SKM-1 (cell line): ENCODE measurements at regions not wholly inside any gene's neighbourhood (a gene's known extent, or its start where the extent isn't known, plus 50 kb on each side); places are given as distances from the start of the nearest gene placed in this dataset.
"Not testable (repeated sequence)": the region's sequence is repeated elsewhere in the genome, so short reads cannot be mapped to it uniquely, and the experiment has no call there.

ENCODE experiments used
- DNase-seq: peaks from one replicate; lab custom pipeline; 2025; ENCODE audit not compliant: unreplicated experiment; lab: John Stamatoyannopoulos, UW

DNA sequence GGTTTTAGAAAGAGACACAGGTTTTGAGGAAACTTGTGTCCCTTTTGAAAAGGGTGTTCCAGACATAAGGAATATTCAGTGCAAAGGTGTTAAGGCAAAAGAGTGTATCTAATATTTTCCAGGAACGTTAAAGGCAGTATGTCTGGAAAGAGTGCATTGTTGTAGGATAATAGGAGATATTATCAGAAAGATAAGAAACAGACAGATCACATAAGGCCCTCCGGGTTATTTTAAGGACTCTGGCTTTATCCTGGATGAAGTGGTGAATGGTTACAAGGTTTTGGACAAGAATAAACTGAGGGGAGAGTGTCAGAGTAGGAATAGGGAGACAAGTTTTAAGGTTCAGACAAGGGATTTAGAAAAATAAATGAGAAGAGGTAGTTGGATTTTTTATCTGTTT, 493.7 kb upstream of the GRM7 start:
- no peak for DNase-seq

DNA sequence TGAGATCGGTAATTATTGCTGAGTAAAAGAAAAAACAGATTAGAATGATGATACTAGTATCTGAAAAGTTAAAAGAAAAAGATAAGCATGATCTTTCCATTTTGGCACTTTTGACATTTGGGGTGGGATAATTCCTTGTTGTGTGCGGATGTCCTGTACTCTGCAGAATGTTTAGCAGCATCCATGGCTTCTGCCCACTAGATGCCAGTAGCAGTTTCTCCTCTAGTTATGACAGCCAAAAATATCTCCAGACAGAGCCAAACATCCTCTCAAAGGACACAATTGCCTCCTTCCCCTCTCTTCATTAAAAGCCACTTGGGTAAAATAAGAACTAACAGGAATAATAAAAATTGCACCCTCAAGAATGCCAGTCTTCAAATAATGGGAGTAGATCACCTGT, 468.8 kb upstream of the GRM7 start:
- DNase-seq = no peak

DNA sequence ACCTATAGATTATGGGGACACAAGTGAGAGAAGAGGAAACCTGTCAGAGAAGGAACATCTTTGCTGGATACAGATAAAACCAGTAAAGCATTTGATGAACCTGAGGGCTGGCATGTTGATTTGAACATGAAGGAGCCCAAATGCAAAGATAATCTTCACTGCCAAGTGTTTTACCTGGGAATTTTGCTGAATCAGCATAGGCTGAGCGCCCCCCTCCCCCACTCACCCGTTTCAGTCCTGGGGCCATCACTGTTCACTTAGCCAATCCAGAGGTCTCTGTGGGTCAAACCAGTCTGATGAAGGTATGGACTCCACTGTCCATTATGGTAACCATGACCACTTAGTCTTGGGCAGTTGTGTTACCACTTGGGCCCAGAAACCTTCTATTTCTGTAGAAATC, 466.0 kb upstream of the GRM7 start:
- DNase-seq = no peak

DNA sequence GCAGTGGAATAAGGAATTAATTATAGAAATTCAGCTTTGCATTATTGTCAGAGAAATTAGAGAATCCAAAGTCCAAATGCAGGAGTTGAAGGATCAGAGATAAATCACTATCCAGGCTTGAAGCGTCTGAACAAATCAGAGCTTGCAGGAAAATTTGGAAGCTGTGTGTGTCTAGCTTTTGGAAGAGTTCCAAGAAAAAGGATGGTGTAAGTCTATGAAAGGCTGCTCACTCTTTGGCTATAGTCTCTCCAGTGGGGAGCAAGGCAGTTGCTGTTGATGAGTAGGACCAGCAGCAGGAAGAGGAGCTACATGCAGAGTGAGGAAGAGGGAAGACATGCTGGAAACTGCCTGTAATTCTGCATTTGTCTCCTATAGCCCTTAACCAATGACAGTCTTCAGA, 464.3 kb upstream of the GRM7 start:
- no peak for DNase-seq

DNA sequence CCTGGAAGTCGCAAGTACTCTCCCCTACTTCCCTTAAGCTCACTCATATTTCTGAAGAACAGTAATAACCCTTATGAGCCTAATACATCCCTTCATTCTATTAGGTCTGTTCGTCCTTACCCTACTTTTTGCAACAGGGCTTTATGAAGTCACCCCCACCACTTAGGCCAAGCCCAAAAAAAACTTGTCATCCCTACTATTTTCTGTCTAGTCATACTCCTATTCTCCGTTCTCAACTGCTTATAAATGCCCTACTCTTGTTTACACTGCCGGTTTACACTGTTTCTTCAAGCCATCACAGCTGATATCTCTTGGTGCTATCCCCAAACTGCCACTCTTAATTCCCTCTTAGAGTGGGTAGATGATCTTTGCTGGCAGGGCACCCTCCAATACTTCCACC, 458.2 kb upstream of the GRM7 start:
- not testable (repeated sequence) for DNase-seq

DNA sequence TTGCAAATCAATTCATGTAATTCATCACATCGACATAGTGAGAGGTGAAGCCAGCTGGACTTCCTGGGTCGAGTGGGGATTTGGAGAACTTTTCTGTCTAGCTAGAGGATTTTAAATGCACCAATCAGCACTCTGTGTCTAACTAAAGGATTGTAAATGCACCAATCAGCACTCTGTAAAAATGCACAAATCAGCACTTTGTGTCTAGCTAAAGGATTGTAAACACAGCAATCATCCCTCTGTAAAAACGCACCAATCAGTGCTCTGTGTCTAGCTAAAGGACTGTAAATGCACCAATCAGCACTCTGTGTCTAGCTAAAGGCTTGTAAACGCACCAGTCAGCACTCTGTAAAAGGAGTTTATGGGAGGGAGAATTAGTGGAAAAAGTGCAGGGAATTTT, 454.0 kb upstream of the GRM7 start:
- not testable (repeated sequence) for DNase-seq

DNA sequence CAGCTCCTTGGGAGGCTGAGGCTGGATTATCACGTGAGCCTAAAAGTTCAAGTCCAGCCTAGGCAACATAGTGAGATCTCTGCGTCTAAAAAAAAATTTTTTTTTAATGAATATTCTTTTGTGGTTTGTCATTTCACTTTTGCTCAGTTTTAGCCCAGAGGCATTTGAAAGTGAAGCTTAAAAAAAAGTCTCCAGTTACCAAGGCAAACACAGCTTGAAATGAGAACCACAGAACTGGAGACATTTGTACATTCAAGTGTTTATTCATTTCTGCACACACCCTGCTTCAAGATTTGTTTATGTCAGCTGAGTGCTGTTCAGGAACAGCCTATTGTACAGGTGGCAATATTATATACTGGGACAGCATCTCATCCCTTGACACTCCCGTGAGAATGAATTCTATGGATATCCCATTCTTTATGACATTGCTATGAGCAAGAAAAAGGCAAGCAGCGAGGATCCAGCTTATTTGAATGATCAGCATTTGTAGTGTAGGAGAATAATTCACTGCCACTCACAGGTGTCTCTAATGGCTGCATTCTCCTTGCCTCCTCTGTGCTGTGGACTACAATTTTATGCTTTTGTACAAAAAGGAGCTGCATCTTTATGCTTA, 444.8 kb upstream of the GRM7 start:
- no peak for DNase-seq

DNA sequence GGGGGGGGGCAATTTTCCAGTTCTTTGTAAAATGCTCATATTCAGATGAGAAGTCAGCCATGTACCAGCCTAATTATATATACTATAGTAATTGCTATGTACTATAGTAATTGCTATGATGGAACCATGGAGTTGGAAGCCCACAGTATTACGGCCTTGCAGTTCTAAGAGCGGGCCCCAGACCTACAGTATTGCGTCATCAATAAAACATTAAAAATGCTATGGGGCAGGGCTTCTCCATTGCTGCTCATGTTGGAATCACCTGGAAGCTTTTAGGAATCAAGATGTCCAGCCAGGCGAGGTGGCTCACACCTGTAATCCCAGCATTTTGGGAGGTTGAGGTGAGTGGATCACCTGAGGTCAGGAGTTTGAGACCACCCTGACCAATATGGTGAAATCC, 443.7 kb upstream of the GRM7 start:
- DNase-seq = no peak

DNA sequence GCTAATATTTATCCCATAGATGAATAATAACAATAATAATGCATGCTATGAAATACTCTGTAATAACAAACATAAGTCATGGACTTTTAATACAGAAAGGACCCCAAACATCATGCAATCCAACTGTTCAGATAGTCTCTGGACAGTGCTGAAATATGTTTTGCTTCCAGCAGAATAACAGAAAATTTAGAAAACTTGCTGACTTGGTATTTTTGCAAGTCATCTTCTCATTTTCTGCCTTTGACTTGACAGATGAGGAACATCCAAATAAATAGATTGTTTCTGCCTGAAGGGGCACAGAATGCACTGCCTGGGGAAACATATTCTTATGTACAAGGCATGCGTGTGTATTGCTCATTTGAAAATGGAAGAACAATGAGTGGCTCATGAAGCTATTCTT, 442.4 kb upstream of the GRM7 start:
- DNase-seq = no peak

DNA sequence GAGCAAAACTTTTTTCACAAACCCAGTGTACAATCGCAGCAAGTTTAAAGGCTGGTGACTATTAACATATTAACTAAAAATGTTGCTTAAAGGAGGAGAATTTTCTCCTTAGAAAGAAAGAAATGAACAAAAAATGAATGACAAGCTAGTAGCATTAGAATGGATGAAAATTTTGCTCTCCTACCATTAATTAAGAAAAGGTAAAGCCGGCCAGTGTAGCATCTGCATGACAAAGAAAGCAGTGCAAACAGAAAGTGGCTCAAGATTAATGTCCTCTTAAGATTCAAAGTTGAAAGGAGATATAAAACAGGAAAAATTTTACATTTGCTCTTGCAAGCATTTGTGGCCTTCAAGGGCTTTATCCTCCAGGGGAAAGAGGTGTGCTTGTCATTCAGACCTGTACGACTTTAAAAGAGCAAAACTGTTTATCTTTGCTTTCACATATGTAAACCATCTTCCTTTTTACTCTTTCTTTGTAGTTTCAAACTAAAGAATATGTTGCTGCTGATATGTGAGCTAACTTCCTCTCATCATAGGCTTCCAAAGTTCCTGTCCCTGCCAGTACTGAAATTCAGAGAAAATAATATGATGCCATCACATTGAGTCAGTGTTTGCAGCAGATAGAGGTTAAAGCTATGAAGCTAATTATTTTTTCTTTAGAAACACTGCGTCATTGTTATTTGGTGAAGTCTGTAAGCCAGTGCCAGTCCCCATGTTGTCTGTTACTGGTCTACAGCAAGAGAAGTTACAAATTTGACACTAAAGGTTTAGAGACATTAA, 439.1 kb upstream of the GRM7 start:
- no peak for DNase-seq

DNA sequence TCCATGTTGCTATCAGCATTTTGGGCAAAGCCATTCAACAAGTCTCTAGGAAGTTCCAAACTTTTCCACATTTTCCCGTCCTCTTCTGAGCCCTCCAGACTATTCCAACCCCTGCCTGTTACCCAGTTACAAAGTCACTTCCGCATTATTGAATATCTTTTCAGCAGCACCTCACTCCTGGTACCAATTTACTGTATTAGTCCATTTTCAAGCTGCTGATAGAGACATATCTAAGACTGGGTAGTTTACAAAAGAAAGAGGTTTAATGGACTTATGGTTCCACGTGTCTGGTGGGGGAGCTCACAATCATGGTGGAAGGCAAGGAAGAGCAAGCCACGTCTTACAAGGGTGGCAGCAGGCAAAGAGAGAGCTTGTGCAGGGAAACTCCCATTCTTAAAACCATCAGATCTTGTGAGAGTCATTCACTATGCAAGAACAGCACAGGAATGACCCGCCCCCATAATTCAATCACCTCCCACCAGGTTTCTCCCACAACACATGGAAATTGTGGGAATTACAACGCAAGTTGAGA, 435.6 kb upstream of the GRM7 start:
- no peak for DNase-seq

DNA sequence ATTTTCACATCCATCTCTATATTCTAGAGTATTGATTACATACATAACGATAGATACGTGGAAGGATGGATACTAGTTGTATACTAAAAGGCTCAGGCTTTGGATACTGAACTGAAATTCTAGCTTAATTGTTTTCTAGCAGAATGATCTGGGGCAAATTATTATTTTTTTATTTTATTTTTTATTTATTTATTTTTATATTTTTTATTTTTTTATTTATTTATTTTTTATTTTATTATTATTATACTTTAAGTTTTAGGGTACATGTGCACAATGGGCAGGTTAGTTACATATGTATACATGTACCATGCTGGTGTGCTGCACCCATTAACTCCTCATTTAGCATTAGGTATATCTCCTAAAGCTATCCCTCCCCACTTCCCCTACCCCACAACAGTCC, 432.6 kb upstream of the GRM7 start:
- DNase-seq = not testable (repeated sequence)

DNA sequence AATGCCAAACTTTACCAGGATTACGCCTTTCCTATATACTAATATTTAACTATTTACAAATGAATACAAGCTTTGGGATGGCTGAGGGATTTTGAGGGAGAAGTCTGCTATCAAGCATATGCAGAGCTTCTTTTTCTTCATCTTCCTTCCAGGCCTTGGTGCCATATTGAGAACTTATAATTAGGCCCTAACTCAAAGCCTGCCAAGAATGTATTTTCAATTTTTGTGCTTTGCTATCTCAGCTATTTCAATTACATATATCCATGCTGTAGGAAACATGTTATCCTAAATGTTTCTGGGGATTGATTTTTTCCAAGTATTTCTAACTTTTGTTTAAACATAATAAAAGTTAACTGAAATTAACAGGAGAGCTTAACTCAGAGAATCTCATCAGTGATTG, 425.0 kb upstream of the GRM7 start:
- DNase-seq = no peak

DNA sequence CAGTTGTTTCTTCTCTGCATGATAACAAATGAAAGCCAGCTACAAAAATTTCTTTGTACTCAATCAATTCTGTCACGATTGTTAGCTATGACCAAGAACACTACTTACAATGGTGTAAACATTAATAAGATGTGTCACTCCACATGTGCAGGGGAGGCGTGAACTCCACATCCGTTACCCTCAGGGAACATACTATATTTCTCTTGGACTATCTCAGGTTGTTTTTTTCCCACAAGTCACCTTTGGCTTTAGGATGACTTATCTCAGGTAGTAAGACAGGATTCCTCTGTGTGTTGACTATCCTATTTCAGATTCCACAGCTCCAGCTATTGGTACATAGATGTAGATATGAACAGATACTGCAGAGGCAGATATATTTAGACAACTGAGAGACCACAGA, 423.3 kb upstream of the GRM7 start:
- DNase-seq = no peak

DNA sequence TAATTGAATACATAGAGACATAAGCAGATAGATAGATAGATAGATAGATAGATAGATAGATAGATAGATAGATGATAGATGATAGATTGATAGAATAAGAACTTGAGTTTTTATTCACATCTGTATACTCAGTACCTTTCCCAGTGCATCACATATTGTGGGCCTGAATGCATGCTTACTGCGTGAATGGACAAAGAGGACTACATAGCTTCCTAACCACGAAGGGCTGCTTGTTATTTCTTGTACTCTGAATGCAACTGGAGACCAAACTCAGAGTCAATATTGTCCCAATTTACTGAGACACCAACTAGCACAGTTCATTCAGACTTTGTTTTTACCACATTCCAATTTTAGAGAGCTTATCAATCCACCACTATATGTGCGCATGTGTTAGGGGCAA, 422.9 kb upstream of the GRM7 start:
- DNase-seq = no peak

DNA sequence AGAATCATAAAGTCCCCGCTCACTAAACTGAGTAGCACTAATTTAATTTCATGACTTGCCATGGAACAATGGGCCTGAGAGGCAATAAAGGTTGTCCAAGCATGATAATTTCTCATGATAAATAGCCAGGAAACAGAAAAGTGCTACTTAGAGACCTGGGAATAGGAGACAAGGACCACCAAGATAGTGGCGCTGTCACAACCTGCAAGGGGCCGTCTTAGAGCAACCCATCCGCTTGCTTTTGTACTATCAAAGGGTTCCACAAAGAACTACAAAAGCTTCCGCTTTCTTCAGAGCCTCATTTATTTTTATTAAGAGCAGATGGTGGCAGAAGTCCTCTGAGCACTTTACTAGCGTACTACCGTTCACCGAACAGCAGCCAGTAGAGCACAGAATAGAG, 421.7 kb upstream of the GRM7 start:
- no peak for DNase-seq

DNA sequence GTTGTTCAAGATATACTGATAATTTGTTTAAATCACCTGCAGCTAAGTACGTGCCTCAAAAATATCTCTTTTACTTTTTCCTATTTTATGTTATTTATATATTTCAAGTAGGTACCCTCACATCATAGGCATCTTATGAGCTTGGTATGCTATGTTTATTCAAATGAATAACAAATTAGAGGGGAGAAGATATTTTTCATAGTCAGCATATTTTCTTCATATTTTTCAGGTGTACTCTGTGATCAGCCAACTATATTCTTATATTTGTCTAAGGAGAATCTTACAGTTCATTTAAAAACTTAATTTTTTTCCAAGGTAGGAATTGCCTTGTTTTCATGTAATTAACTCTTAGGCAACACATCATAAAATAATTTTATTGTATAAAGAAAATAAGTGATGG, 421.1 kb upstream of the GRM7 start:
- DNase-seq = no peak

DNA sequence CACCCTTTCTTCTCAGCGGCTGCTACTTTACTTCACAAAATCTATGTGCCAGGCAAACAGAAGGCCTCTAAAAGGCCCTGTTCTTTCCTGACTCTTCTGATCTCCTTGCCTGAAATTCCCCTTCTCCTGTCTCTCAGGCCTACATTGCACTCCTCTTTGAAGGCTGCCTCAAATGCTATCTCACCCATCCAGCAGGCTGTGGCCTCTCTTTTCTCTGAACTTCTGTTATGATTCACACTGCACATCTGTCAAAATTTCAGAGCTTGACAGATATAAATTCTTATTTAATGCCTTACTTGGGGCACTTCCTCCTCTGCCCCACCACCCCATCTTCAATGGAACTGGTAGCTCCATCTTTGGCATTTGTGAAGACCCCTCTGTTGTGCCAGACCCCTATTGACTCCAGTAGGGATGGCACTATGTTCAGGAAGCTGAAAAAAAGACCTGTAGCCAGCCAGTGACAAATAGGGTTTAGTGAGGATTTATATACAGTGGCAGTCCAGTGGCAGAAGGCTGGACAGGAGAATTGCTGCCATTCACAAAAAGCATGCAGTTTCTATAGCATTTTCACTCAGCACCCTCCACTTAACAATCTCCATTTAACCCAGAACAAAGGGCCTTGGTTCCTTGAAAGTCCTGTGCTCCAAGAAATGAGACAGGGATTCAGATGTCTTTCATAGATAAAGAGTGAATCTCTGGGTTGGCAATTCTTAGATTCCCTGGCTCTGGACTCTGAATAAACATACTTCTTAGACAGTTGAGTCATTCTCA, 415.8 kb upstream of the GRM7 start:
- no peak for DNase-seq

DNA sequence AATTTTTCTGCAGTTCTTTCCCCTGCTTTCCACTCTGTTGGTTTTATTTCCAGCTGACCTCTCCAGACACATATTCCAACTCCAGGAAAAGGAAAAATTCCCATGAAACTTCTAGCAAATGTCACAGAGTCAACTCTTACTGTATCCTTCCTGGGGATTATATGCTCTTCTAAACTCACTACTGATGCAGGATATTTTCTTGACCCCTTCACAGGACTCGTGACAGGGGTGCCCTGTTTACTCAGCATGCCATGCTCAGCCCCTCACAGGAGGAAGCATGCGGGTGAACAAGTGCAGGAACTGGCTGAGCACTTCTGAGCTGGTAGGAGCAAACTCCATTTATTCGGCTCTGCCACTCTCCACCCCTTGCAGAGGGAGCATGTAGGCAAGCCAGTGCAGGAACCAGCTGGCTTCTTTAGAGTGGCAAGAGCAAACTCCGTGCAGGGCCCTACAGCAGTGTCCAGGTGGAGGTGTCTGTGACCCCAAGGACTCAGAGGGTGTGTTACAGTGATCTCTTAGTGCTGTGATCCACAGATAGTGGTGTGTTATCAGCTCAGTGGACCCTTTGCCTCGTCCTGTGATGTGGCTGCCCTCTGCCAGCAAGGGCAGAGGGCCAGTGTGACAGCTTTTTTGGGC, 413.6 kb upstream of the GRM7 start:
- no peak for DNase-seq

DNA sequence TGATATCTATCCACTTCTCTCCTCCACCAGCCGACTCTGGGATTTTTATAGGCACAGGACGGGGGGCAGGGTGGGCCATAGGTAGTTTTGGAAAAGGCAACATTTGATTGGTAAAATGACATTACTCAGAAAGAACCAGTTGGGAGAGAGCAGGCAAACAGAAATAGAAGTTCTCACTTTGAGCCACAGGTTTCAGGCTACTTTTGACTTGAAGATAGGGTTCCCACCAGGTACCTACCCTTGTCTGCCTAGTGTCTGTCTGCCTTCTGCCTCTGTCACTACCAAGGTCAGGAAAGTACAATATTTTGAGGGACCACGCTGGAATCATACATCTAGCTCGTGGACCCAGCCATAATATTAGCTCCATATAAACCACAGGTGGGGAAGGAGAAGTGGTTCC, 412.9 kb upstream of the GRM7 start:
- DNase-seq = no peak

DNA sequence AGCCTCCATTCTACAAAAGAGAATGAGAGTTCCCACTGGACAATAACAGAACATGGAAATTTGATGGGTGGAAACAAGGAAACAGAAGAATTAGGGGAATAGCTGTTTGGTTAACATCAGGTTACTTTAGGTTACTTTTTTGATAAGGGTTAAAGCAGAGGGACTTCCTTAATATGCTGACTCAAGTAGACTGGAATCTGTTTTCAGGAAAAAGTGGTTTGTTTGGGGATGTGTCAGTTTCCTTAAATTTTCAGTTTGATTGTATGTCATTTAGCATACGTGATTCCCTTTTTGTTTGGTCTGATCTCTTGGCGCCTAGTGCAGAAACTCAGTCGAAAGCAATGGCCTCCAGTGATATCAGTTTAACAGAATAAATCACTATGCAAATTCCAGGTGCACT, 411.8 kb upstream of the GRM7 start:
- no peak for DNase-seq

DNA sequence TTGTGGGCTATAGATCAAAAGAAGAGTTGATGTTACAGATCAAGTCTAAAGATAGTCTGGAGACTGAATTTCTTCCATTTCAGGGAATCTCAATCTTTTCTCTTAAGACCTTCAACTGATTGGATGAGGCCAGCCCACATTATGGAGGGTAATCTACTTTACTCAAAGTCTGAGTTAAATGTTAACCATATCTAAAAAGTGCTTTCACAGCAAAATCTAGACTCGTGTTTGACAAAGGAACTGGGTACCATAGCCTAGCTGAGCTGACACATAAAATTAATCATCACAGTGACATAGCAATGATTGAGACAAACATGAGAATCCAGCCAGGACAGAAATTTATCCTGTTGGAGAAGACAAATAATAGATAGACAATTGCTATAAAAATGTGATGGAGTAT, 407.9 kb upstream of the GRM7 start:
- DNase-seq = no peak
